HEK293T (cell line): ENCODE measurements at regions not wholly inside any gene's neighbourhood (a gene's known extent, or its start where the extent isn't known, plus 50 kb on each side); places are given as distances from the start of the nearest gene placed in this dataset.

Source experiments
- CTCF ChIA-PET: fragments of 350-600 bp; formaldehyde crosslinking; extraction: SDS; loops from one replicate; lab custom pipeline; 2021; ENCODE audit warnings: antibody characterized with exemption, inconsistent platforms; lab: Yijun Ruan, JAX
- POLR2A ChIA-PET: fragments of 350-600 bp; formaldehyde crosslinking; extraction: SDS; loops from one replicate; lab custom pipeline; 2020; ENCODE audit warnings: antibody characterized with exemption, inconsistent platforms; lab: Yijun Ruan, JAX
- DNase-seq: peaks from one replicate; pipeline ENCODE4 v3.0.0; 2012; ENCODE audit warnings: mixed read lengths; ENCODE audit errors: extremely low spot score
- ARNT ChIP-seq: fragments of 450-650 bp; IDR thresholded peaks from 2 replicates; pipeline ENCODE4 v1.6.1; 2017; ENCODE audit warnings: mild to moderate bottlenecking
- BHLHE40 ChIP-seq: fragments of 450-650 bp; IDR thresholded peaks from 2 replicates; pipeline ENCODE4 v1.6.1; 2016; ENCODE audit warnings: mild to moderate bottlenecking, moderate library complexity, borderline replicate concordance
- CTBP1 ChIP-seq: fragments of 450-650 bp; IDR thresholded peaks from 2 replicates; pipeline ENCODE4 v1.6.1; 2016; ENCODE audit warnings: borderline replicate concordance
- ELF4 ChIP-seq: fragments of 450-650 bp; IDR thresholded peaks from 2 replicates; pipeline ENCODE4 v1.6.1; 2017; ENCODE audit warnings: antibody characterized with exemption
- FOXA1 ChIP-seq: fragments of 450-650 bp; IDR thresholded peaks from 2 replicates; pipeline ENCODE4 v1.6.1; 2016; ENCODE audit warnings: mild to moderate bottlenecking
- FOXK2 ChIP-seq: fragments of 450-650 bp; IDR thresholded peaks from 2 replicates; pipeline ENCODE4 v1.6.1; 2016; ENCODE audit warnings: mild to moderate bottlenecking
- FOXM1 ChIP-seq: fragments of 450-650 bp; IDR thresholded peaks from 2 replicates; pipeline ENCODE4 v1.6.1; 2017; ENCODE audit warnings: mild to moderate bottlenecking, borderline replicate concordance
- HDGF ChIP-seq: fragments of 450-650 bp; IDR thresholded peaks from 2 replicates; pipeline ENCODE4 v1.6.1; 2017; ENCODE audit warnings: antibody characterized with exemption, borderline replicate concordance
- L3MBTL2 ChIP-seq: fragments of 450-650 bp; conservative IDR thresholded peaks from 2 replicates; pipeline ENCODE4 v1.6.1; 2016; ENCODE audit warnings: mild to moderate bottlenecking
- LEF1 ChIP-seq: fragments of 450-650 bp; IDR thresholded peaks from 2 replicates; pipeline ENCODE4 v1.6.1; 2017; ENCODE audit warnings: mild to moderate bottlenecking, borderline replicate concordance
- NFRKB ChIP-seq: fragments of 450-650 bp; IDR thresholded peaks from 2 replicates; pipeline ENCODE4 v1.6.1; 2016; ENCODE audit warnings: mild to moderate bottlenecking, moderate library complexity
- PKNOX1 ChIP-seq: fragments of 450-650 bp; IDR thresholded peaks from 2 replicates; pipeline ENCODE4 v1.6.1; 2016
- SP1 ChIP-seq: fragments of 450-650 bp; IDR thresholded peaks from 2 replicates; pipeline ENCODE4 v1.6.1; 2017
- SUZ12 ChIP-seq: fragments of 450-650 bp; IDR thresholded peaks from 2 replicates; pipeline ENCODE4 v1.6.1; 2016; ENCODE audit warnings: mild to moderate bottlenecking
- TARDBP ChIP-seq: fragments of 450-650 bp; IDR thresholded peaks from 2 replicates; pipeline ENCODE4 v1.6.1; 2016
- ZNF384 ChIP-seq: fragments of 450-650 bp; IDR thresholded peaks from 2 replicates; pipeline ENCODE4 v1.6.1; 2016

- no peak for DNase-seq
- TF ChIP-seq NFRKB (no peak), HDGF (no peak), ARNT (no peak), ZNF384 (no peak), FOXA1 (no peak), ELF4 (no peak), CTBP1 (no peak), SUZ12 (no peak), TARDBP (no peak), FOXK2 (no peak)
- ChIA-PET CTCF (no interaction called here), POLR2A (no interaction called here)
These were observed 248.9 kb upstream of the SLC24A2 start for GRCh38 chr9:20037699-20038098.

- TF ChIP-seq SUZ12 (no peak), LEF1 (no peak), FOXK2 (no peak), ARNT (no peak), FOXA1 (no peak), NFRKB (no peak), HDGF (no peak), FOXM1 (no peak), SP1 (no peak), ZNF384 (no peak), ELF4 (no peak), CTBP1 (no peak), TARDBP (no peak), BHLHE40 (no peak), L3MBTL2 (no peak), PKNOX1 (no peak)
- CTCF ChIA-PET: no interaction called here
- DNase-seq: no peak
- POLR2A ChIA-PET: no interaction called here
These were observed 244.7 kb upstream of the SLC24A2 start for GRCh38 chr9:20033511-20033910.

GRCh38 chr9:20032413-20033006 is 243.7 kb upstream of the SLC24A2 start:
- POLR2A ChIA-PET: no interaction called here
- no peak for DNase-seq
- no peak for TF ChIP-seq FOXM1
- TF ChIP-seq NFRKB: no peak
- TF ChIP-seq SP1: no peak
- TF ChIP-seq ZNF384: no peak
- no peak for TF ChIP-seq BHLHE40
- CTCF ChIA-PET: no interaction called here

GRCh38 chr9:20031836-20032235 is 243.0 kb upstream of the SLC24A2 start:
- CTCF ChIA-PET: no interaction called here
- POLR2A ChIA-PET: no interaction called here
- no peak for DNase-seq
- TF ChIP-seq BHLHE40 (no peak), FOXM1 (no peak), NFRKB (no peak), FOXK2 (no peak), ARNT (no peak), SUZ12 (no peak), ZNF384 (no peak), CTBP1 (no peak), L3MBTL2 (no peak), LEF1 (no peak), FOXA1 (no peak), ELF4 (no peak), PKNOX1 (no peak), SP1 (no peak)

- ChIA-PET POLR2A (no interaction called here), CTCF (no interaction called here)
- DNase-seq: no peak
- TF ChIP-seq ZNF384 (no peak), SUZ12 (no peak), SP1 (no peak), FOXA1 (no peak)
These were observed 241.8 kb upstream of the SLC24A2 start for GRCh38 chr9:20030671-20031070.

- ChIA-PET CTCF (no interaction called here), POLR2A (no interaction called here)
- TF ChIP-seq L3MBTL2 (no peak), PKNOX1 (no peak), SUZ12 (no peak), FOXK2 (no peak), HDGF (no peak), LEF1 (no peak), TARDBP (no peak), ARNT (no peak)
- no peak for DNase-seq
These were observed 241.4 kb upstream of the SLC24A2 start for GRCh38 chr9:20030221-20030620.

- TF ChIP-seq FOXA1: no peak
- no peak for TF ChIP-seq TARDBP
- TF ChIP-seq ZNF384: no peak
- TF ChIP-seq SP1: no peak
- no peak for TF ChIP-seq PKNOX1
- TF ChIP-seq ARNT: no peak
- TF ChIP-seq L3MBTL2: no peak
- TF ChIP-seq CTBP1: no peak
- no peak for TF ChIP-seq FOXM1
- TF ChIP-seq BHLHE40: no peak
- TF ChIP-seq HDGF: no peak
- TF ChIP-seq FOXK2: no peak
- TF ChIP-seq NFRKB: no peak
- TF ChIP-seq LEF1: no peak
- TF ChIP-seq SUZ12: no peak
- TF ChIP-seq ELF4: no peak
- ChIA-PET POLR2A (no interaction called here), CTCF (no interaction called here)
- DNase-seq: no peak
These were observed 240.0 kb upstream of the SLC24A2 start for GRCh38 chr9:20028849-20029231.
